Skeletal muscle tissue (tissue), 3 donors: ENCODE measurements at regions not wholly inside any gene's neighbourhood (a gene's known extent, or its start where the extent isn't known, plus 50 kb on each side); places are given as distances from the start of the nearest gene placed in this dataset.
A peak's percentile ranks its signal among the peaks of the same experiment; 100 is the strongest.
"Not testable (repeated sequence)": the region's sequence is repeated elsewhere in the genome, so short reads cannot be mapped to it uniquely, and the experiment has no call there.

ENCODE experiments used
- H3K27ac ChIP-seq: one replicate; pipeline ENCODE4 v1.7.0; 2013; ENCODE audit warnings: mild to moderate bottlenecking, low read depth, low read length, inconsistent platforms
- H3K27me3 ChIP-seq, 3 donors: one replicate each; pipeline ENCODE4 v1.7.0; 2013; ENCODE audit warnings: low read length in 3 of 3; ENCODE audit not compliant: control insufficient read depth in 3 of 3, insufficient read depth in 3 of 3
- H3K36me3 ChIP-seq, 3 donors: one replicate each; pipeline ENCODE4 v1.7.0; 2013; ENCODE audit warnings: low read length in 3 of 3; ENCODE audit not compliant: control insufficient read depth in 3 of 3, insufficient read depth in 3 of 3
- H3K4me1 ChIP-seq, 3 donors: one replicate each; pipeline ENCODE4 v1.7.0; 2013; ENCODE audit warnings: low read length in 3 of 3, mild to moderate bottlenecking in 3 of 3; ENCODE audit not compliant: control insufficient read depth in 3 of 3, insufficient read depth in 3 of 3
- H3K4me3 ChIP-seq, 3 donors: one replicate each; pipeline ENCODE4 v1.7.0; 2013; ENCODE audit warnings: low read length in 3 of 3
- H3K9ac ChIP-seq, 3 donors: one replicate each; pipeline ENCODE4 v1.7.0; 2013; ENCODE audit warnings: low read length in 3 of 3, mild to moderate bottlenecking in 3 of 3, moderate library complexity in 2 of 3, low read depth in 1 of 3
- H3K9me3 ChIP-seq, 3 donors: one replicate each; pipeline ENCODE4 v1.7.0; 2013; ENCODE audit warnings: low read length in 3 of 3; ENCODE audit not compliant: control insufficient read depth in 3 of 3
- donor health status: Osteomylitis.

DNA sequence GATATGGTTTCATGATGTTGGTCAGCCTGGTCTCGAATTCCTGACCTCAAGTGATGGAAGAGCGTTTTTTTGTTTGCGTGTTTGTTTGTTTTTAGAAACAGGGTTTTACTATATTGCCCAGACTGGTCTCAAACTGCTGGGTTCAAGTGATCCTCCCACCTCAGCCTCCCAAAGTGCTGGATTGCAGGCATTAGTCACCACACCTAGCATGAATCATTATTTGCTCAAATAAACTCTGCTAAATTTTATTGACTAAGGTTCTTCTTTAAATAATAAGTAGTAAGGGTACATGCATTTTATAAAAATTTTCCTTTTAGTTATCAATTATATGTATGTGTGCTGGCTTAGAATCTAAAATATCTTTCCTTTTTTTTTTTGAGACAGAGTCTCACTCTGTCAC, 52.9 kb downstream of the ZBTB9 start:
- Histone ChIP-seq H3K27ac (no peak overlapping the region), H3K9ac (no peak overlapping the region), H3K4me1 (peaks cover 0 to 7% (median 5%) of the 10 kb centered on the region in 3 donors)

DNA sequence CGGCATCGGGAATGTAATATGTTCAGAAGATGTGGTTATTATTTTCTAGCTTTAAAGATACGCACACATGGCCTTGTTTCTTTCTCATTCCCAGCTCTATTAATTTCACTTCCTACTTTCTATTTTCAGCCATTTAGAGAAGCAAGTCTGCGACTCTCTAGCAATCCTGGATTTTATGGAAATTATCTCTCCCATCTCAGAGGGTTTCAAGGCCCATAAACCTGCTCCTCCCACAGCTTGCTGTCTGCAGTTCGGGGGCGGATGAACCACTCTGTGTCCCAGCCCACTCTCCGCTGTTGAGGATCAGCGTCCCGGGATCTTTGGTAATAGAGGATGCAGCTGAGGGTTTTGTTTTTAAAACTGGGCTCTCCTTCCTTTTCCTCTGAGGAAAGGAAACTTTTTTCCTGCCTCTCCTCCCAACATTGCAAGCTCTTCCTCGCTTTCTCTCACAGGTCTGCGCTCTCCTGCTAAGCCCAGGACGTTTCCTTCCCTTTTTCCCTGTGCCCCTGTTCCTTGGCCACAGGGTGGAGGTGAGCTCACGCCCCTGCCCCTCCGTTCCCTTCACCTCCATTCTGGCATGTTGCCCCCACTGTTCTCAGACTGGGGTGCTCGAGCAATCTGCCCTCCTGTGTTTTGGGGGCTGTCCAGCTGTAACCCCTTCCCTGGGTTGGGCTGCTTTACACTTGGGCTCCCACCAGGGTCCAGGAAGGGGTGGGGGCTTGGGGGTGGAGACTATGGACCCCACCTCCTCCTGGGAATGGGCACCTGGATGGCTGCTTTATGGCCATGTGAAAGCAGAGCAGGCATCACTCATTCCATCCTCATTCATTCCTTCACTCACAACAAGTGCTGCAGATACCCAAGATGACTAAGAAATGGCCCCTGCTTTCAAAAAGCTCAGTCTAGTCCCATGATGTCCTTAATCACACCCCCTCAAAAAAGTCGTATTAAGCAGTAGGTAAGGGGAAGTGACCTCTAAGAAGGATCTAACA, 54.9 kb downstream of the ZBTB9 start:
- no peaks in the 10 kb centered on the region for H3K36me3 ChIP-seq
- peak overlapping the region; percentile 24 to 41 (median 26) for H3K4me3 ChIP-seq
- H3K9me3 ChIP-seq = no peaks in the 10 kb centered on the region
- H3K9ac ChIP-seq = peak overlapping the region in 2 of 3 donors; percentile 3 to 7
- peaks cover 0 to 17% (median 17%) of the 10 kb centered on the region in 3 donors for H3K27me3 ChIP-seq
- H3K4me1 ChIP-seq = peaks cover 0 to 7% (median 5%) of the 10 kb centered on the region in 3 donors
- H3K27ac ChIP-seq = no peak overlapping the region

More for the DNA sequence above, 52.9 kb downstream of the ZBTB9 start:
- H3K9me3 ChIP-seq = no peaks in the 10 kb centered on the region
- H3K36me3 ChIP-seq = no peaks in the 10 kb centered on the region
- H3K4me3 ChIP-seq = no peak overlapping the region
- H3K27me3 ChIP-seq = peaks cover 0 to 4% (median 4%) of the 10 kb centered on the region in 3 donors

DNA sequence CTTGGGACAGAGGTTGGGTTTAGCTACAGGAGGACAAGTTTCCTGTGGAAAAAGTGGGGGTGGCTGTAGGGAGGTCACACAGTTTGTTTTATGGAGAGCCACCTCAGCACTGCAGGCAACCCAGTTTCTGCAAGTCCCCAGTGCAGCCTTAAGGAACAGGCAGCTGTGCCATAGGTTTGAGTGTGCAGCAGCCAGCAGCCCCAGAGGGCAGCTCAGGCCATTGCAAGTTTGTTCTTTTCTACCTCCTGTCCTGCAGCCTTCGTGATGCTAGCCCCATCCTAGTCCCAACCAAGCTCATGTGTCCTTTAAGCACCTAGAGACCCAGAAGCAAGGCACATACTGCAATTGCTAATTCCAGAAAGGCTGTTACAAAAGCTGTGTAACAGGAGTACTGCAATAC, 58.8 kb downstream of the ZBTB9 start:
- Histone ChIP-seq H3K4me3 (no peak overlapping the region), H3K27me3 (peaks cover 0 to 24% (median 22%) of the 10 kb centered on the region in 3 donors), H3K9me3 (no peaks in the 10 kb centered on the region), H3K27ac (no peak overlapping the region), H3K36me3 (no peaks in the 10 kb centered on the region), H3K4me1 (peaks cover 0 to 5% (median 4%) of the 10 kb centered on the region in 3 donors), H3K9ac (no peak overlapping the region)

DNA sequence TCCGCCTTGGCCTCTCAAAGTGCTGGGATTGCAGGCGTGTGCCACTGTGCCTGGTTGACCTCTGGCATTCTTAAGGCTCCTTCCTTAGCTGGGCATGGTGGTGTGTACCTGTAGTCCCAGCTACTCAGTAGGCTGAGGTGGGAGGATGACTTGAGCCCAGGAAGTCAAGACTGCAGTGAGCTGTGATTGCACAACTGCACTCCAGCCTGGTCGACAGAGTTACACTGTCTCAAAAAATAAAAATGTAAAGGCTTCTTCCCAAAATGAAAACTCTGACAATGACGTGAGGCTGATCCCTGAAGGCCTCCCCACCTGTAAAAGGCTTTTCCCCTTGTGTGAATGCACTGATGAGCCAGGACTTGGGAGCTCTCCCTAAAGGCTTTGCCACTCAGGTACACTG, 62.4 kb downstream of the ZBTB9 start:
- Histone ChIP-seq H3K36me3 (no peaks in the 10 kb centered on the region), H3K27ac (no peak overlapping the region), H3K9me3 (no peaks in the 10 kb centered on the region), H3K9ac (no peak overlapping the region), H3K4me3 (no peak overlapping the region), H3K27me3 (peaks cover 0 to 20% (median 18%) of the 10 kb centered on the region in 3 donors), H3K4me1 (no peaks in the 10 kb centered on the region)

DNA sequence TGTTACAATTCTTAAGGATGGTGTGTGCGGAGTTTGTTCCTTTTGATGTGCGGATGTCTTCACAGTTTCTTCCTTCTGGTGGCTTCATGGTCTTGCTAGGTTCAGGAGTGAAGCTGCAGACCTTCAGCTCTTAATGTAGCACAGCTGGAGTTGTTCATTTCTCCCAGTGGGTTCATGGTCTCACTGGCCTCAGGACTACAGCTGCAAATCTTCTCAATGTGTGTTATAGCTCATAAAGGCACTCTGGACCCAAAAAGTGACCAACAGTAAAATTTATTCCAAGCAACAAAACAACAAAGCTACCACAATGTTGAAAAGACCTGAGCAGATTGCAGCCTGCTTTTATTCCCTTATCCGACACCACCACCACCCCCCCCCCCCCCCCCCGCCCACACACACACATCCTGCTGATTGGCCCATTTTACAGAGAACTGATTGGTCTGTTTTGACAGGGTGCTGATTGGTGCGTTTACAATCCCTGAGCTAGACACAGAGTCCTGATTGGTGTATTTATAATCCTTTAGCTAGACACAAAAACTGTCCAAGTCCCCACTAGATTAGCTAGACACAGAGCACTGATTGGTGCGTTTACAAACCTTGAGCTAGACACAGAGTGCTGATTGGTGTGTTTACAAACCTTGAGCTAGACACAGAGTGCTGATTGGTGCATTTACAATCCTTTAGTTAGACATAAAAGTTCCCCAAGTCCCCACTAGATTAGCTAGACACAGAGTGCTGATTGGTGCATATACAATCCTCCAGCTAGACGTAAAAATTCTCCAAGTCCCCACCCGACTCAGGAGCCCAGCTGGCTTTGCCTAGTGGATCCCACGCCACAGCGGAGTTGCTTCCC, 59.2 kb downstream of the BAK1 start:
- H3K9me3 ChIP-seq, H3K27me3 ChIP-seq, H3K36me3 ChIP-seq, H3K27ac ChIP-seq, H3K9ac ChIP-seq, H3K4me3 ChIP-seq, H3K4me1 ChIP-seq: not testable (repeated sequence)

DNA sequence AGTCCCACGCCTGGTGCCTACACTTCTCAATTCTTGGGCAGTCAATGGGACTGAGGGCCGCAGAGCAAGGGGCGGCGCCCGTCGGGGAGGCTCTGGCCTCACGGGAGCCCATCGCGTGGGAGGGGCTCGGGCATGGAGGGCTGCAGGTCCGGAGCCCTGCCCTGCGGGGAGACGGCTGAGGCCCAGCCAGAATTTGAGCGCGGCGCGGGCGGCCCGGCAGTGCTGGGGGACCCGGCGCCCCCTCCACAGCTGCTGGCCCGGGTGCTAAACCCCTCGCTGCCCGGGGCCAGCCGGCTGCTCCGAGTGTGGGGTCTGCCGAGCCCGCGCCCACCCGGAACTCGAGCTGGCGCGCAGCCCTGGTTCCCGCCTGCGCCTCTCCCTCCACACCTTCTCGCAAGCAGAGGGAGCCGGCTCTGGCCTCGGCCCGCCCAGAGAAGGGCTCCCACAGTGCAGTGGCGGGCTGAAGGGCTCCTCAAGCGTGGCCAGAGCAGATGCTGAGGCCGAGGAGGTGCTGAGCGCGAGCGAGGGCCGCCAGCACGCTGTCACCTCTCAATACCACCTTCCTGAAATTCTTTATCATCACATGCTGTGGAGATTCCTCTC, 58.5 kb downstream of the BAK1 start:
- Histone ChIP-seq H3K9ac (no peak overlapping the region), H3K4me3 (no peak overlapping the region), H3K36me3 (no peaks in the 10 kb centered on the region), H3K4me1 (no peaks in the 10 kb centered on the region), H3K9me3 (no peaks in the 10 kb centered on the region), H3K27ac (no peak overlapping the region), H3K27me3 (peaks cover 0 to 5% (median 4%) of the 10 kb centered on the region in 3 donors)
